MG63 (cell line): ENCODE measurements at regions not wholly inside any gene's neighbourhood (a gene's known extent, or its start where the extent isn't known, plus 50 kb on each side); places are given as distances from the start of the nearest gene placed in this dataset.

Experiments
- DNase-seq: peaks from one replicate; pipeline ENCODE4 v3.0.0-alpha.2; 2020
- H3K27me3 ChIP-seq: fragments of 250-450 bp; sonication (Bioruptor Pico); 2 replicates; pipeline ENCODE4 v1.5.1; 2020; ENCODE audit warnings: mild to moderate bottlenecking, moderate library complexity
- H3K36me3 ChIP-seq: fragments of 250-450 bp; sonication (Bioruptor Pico); 2 replicates; pipeline ENCODE4 v1.5.1; 2020; ENCODE audit warnings: mild to moderate bottlenecking, moderate library complexity
- H3K4me3 ChIP-seq: fragments of 250-450 bp; sonication (Bioruptor Pico); 2 replicates; pipeline ENCODE4 v1.5.1; 2020; ENCODE audit warnings: mild to moderate bottlenecking, moderate library complexity
- H3K9me3 ChIP-seq: fragments of 250-450 bp; sonication (Bioruptor Pico); 2 replicates; pipeline ENCODE4 v1.5.1; 2020; ENCODE audit warnings: mild to moderate bottlenecking, moderate library complexity

DNA sequence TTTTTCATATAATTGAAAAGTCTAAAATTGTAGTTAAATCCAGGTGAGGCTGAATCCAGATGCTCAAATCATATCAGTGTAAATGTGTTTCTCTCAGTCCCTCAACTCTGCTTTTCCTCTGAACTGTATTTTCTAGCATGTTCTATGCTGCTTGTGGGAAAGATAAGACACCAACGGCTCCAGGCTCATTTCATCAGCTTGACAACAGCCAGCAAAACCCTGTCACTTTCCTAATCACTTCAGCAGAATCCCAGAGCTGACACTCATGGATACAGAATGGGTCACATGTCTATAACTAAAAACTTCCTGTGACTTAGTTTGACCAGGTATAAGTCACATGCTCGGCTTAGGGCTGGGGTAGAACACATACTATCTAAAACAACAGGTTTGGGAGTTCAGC, 179.4 kb upstream of the ADRA1B start:
- no peak for DNase-seq
- H3K4me3 ChIP-seq = no peak overlapping the region
- H3K36me3 ChIP-seq = no peaks in the 10 kb centered on the region
- no peaks in the 10 kb centered on the region for H3K9me3 ChIP-seq
- H3K27me3 ChIP-seq = peaks cover 7% of the 10 kb centered on the region

DNA sequence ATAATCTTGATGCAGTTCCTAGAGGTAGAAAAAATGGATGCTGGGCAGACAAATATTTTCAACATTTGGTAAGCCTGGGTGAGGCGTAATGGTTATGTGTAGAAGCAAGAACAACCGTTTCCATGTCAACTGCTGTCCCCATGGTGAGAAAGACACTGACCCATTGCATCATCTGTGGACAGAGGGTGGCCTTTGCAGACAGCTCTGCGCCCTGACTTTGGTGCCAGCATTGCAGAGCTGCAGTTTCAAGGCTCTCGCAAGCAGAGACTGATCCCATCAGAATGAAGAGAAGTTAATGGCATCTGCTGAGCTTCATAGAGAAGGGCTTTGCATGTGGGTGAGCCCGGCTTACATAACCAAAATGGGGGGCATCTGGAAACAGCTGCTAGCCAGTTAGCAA, 179.0 kb upstream of the ADRA1B start:
- Histone ChIP-seq H3K36me3 (no peaks in the 10 kb centered on the region), H3K27me3 (peaks cover 7% of the 10 kb centered on the region), H3K4me3 (no peak overlapping the region), H3K9me3 (no peaks in the 10 kb centered on the region)
- no peak for DNase-seq

DNA sequence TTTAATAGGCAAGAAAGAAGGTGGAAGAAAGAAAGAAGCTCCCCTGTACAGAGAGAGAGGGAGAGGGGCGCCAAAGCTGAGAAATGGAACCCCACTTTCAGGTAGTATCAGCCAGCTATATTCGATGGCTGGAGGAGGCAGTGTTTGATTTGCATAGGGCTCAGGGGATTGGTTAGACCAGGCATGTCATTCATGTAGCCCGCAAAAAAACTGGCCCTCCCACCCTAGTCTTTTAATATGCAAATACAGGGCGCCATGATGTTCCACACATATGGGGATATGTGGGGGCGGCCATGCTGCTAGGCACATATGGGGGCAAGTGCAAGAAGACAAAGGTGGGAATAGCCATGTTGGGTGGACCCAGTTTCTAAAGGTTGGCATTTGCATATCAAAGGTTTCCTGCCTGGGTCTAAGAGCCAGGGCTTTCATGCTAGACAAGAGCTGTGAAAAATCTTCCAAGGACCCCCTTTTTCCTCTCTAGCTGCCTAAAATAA, 174.4 kb upstream of the ADRA1B start:
- no peak for DNase-seq
- Histone ChIP-seq H3K36me3 (no peaks in the 10 kb centered on the region), H3K4me3 (no peak overlapping the region), H3K9me3 (no peaks in the 10 kb centered on the region; the same call in 1 of the 2 replicates), H3K27me3 (peaks cover 7% of the 10 kb centered on the region)

DNA sequence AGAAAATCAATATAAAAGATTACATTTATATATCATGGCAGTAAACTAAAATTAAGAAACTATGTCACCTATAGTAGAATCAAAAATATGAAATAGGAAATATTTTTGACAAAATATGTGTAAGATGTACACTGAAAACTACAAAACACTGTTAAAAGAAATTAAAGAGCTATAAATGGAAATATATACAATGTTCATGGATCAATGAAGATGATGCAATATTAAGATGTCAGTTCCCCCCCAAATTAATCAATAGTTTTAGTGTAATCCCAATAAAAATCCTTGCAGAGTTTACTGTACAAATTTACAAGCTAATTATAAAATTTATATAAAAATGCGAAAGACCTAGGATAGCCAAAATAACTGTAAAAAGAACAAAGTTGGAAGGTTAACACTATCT, 173.0 kb upstream of the ADRA1B start:
- H3K4me3 ChIP-seq = no peak overlapping the region
- no peaks in the 10 kb centered on the region; the same call in 1 of the 2 replicates for H3K9me3 ChIP-seq
- H3K27me3 ChIP-seq = peaks cover 5% of the 10 kb centered on the region; the same call in 1 of the 2 replicates
- DNase-seq = no peak
- H3K36me3 ChIP-seq = no peaks in the 10 kb centered on the region

DNA sequence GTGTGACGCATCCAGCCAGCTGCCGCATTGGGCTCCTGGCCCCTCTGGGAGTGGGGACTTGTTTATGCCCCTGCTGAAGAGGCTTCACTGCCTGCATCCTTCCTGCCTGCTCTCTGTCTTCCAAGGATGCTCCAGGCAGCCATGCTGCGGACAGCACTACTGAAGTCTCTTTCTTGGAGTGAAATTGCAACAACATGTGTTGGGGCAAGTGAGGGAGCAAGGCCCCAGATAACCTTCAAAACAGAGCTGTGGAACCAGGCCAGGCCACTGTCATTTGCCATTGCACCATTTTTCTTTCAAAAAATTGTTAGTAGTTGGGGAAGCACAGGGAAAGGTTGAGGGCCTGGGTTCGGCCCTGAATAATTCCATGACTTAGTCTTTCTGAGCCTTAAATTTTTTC, 169.6 kb upstream of the ADRA1B start:
- no peak for DNase-seq
- Histone ChIP-seq H3K4me3 (no peak overlapping the region), H3K27me3 (no peaks in the 10 kb centered on the region), H3K9me3 (peaks cover 4% of the 10 kb centered on the region), H3K36me3 (no peaks in the 10 kb centered on the region)

DNA sequence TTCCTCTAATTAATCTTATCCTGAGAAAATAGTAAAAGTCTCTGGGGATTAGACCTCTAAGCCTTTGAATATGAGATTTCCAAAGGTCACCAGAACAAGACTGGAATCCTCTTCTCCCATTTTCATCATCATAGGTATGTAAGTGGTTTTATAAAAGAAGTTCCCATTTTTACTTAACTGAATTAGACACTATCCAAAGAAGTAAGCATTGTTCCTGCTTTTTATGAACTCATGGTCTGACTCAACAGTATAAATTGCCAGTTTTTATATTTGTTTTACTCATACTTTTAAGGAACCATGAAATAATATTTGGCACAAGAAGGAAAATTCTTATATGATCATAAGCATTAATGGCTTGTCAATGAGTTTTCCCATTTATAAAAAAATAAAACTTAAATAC, 167.1 kb upstream of the ADRA1B start:
- Histone ChIP-seq H3K27me3 (no peaks in the 10 kb centered on the region), H3K4me3 (no peak overlapping the region), H3K9me3 (peaks cover 6% of the 10 kb centered on the region), H3K36me3 (no peaks in the 10 kb centered on the region)
- no peak for DNase-seq

DNA sequence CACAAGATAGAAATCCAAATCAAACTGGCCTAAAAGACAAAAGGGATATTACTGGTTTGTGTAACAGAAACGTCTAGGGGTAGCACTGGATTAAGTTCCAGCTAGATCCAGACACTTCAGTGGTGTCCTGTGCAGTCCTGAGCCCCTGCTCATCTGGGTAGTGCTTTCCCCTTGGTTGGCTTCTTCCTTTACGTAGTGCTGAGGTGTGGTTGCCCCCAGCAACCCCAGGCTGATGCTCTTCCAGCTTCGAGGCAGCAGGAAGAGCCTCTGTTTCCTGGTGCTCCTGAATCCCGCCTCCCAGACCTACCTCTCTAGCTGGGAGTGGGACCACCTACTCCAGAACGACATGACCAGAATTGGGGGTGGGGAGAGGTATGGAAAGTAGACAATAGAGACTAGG, 166.1 kb upstream of the ADRA1B start:
- Histone ChIP-seq H3K36me3 (no peaks in the 10 kb centered on the region), H3K4me3 (no peak overlapping the region), H3K27me3 (no peaks in the 10 kb centered on the region), H3K9me3 (peaks cover 6% of the 10 kb centered on the region)
- DNase-seq = no peak

DNA sequence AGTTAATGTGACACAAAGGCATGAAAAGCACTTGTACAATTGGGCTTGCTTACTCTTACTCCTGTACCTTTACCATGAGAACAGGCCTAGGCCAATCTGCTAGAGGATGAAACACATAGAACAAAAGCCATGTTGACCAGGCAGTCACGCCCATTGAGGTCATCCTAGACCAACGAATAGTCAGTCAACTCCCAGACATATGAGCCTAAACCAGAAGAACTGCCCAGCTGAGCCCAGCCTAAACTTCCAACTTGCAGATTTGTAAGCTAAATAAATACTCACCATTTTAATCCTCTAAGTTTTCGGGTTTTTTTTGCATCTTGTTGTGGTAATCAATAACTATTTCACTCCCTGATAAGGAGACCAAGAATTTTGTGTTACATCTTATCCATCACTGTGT, 164.8 kb upstream of the ADRA1B start:
- Histone ChIP-seq H3K27me3 (no peaks in the 10 kb centered on the region), H3K9me3 (peaks cover 6% of the 10 kb centered on the region), H3K36me3 (no peaks in the 10 kb centered on the region), H3K4me3 (no peak overlapping the region)
- DNase-seq = no peak

DNA sequence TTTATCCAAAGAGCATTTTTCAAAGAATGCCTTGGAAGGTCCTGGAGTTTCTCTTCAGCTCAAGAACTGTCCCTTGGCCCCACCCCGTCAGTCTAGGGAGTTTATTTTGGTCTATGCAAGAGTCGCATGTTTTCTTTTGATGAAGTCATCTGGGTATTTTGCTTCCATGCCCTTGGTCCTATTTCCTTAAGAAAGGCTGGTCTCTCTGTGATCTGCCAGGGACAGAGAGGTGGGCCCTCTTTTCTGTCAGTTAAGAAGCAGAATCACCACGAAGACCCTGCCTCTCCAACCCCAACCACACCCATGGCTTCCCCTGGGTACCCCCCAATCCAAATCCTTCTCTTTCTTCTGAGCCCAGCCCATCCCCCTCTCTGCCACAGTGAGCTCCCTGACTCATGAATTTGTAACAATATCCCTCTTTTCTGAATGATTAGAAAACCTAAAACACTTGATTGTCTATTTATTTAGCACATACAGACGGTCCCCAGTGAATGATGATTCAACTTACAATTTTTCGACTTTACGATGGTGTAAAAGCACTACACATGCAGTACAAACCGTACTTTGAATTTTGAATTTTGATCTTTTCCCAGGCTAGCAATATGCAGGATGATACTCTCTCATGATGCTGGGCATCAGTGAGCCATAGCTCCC, 163.5 kb upstream of the ADRA1B start:
- Histone ChIP-seq H3K36me3 (no peaks in the 10 kb centered on the region), H3K27me3 (no peaks in the 10 kb centered on the region), H3K9me3 (peaks cover 6% of the 10 kb centered on the region), H3K4me3 (no peak overlapping the region)
- DNase-seq = peak; percentile 27

DNA sequence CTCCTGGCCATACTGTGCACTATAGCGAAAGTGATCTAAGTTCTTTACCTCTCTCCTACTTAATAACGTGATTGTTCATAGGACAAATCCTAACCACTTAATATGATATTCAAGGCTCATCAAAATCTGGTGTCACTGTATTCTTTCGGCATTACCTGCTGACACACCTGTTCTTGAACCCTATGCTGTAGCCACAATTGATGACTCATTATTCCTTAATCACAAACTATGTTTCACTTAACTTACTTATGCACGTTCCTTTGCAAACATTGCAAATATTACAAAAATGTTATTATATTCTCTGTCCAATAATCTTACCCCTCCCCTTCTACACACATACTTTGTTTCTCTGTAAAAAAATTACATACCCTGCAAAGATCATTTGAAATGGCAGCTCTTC, 158.1 kb upstream of the ADRA1B start:
- no peaks in the 10 kb centered on the region for H3K36me3 ChIP-seq
- no peaks in the 10 kb centered on the region for H3K27me3 ChIP-seq
- DNase-seq = no peak
- no peaks in the 10 kb centered on the region for H3K9me3 ChIP-seq
- no peak overlapping the region for H3K4me3 ChIP-seq

DNA sequence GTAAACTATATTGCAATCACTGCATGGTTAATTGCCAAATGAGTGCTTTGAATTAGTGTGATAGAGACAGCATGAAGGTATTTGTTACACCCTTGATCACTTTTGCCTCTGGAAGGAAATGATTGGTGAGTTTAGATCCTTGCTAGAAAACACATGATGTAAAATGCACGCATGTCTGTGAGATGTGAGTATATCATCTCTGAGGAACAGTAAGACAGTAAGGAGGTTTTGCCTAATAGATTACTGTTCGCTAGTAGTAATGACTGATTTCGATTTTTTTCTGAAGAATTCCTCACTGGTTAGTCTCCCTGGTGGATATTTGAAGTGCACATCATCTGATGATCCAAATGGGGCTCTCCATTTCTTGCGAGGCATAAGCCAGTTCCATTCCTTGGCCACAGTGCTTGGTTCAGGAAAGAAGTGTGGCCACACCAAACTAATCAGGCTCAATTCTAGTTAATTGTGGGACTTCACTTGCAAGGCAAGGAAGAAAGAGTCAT, 156.4 kb upstream of the ADRA1B start:
- no peak for DNase-seq
- Histone ChIP-seq H3K9me3 (no peaks in the 10 kb centered on the region), H3K27me3 (no peaks in the 10 kb centered on the region)

DNA sequence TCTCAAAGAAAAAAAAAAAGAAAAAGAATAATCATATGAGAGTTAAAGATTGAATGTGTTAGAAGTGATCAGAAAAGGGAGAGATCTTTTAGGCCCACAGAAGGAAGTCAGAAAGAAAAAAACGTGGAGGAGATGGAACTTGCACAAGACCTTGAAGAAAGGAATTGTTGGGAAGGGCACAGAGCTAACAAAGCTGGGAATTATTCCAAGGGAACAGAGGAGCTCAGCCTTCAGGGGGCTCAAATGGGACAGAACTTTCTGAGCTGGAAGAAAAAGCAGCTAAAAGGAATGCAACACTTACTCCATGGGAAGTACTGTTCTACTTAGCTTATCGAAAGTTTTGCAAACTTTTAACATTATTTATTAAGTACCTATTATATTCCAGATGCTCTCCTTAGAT, 153.4 kb upstream of the ADRA1B start:
- Histone ChIP-seq H3K4me3 (no peak overlapping the region), H3K9me3 (no peaks in the 10 kb centered on the region), H3K36me3 (no peaks in the 10 kb centered on the region), H3K27me3 (no peaks in the 10 kb centered on the region)
- DNase-seq = no peak

More for the DNA sequence above, 156.4 kb upstream of the ADRA1B start:
- H3K36me3 ChIP-seq = no peaks in the 10 kb centered on the region
- no peak overlapping the region for H3K4me3 ChIP-seq

DNA sequence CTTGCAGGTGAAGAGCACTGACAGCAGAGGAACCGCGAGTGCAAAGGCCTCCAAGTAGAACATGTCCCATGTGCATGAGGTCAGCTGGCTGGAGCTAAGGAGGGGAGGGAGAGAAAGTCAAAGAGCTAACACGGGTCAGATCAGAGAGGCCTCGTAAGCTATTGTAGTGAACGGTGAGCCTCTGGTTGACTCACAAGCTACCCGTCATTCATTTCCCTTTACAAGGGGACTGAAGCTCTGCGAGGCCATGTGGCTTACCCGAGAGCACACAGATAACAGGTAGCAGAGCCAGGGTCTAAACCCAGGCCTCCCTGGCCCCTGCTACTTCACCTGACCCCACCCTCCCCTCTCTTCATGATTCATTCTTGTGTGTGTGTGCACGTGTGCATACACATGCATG, 152.7 kb upstream of the ADRA1B start:
- H3K9me3 ChIP-seq = no peaks in the 10 kb centered on the region
- no peaks in the 10 kb centered on the region for H3K27me3 ChIP-seq
- H3K36me3 ChIP-seq = no peaks in the 10 kb centered on the region
- DNase-seq = no peak
- no peak overlapping the region for H3K4me3 ChIP-seq

DNA sequence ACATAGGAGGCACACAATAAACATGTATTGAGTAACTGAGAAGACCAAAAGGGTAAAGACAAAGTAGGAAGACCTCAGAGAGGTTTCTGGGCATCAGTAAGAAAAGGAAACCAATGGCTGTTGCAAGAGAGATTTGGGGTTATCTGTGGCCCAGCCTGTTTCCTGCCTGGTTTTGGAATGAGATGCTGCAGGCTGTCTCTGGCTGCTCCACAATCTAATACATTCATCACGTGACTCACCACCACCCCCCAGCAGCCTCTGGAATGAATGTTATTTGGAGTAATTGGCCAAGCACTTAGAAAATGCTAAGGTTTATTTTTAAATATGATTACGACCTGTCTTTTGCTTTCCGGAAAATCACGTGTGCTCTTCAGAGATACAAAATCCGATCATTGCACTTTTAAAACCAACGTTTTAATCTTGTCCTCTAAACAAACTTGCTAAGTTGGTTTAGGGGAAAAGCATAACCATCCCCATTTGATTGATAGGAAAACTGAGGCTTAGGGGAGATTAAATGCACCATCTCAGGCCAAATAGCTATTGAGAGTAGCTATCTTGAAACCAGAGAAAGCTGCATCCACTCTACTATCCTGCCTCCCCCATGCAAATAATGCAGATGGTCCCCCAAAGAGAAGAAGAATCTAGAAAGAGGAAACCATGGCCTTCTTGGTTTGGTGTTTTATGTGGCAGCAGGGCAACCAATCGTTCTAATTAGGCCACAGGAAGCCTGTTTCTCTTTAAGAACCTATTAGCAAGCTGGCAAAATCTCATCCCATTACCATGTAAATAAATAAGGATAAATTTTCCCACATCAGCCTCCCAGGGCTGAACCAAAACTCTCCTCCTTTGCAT, 151.8 kb upstream of the ADRA1B start:
- Histone ChIP-seq H3K36me3 (no peaks in the 10 kb centered on the region), H3K4me3 (no peak overlapping the region), H3K27me3 (no peaks in the 10 kb centered on the region), H3K9me3 (no peaks in the 10 kb centered on the region)
- DNase-seq = peak; percentile 72

DNA sequence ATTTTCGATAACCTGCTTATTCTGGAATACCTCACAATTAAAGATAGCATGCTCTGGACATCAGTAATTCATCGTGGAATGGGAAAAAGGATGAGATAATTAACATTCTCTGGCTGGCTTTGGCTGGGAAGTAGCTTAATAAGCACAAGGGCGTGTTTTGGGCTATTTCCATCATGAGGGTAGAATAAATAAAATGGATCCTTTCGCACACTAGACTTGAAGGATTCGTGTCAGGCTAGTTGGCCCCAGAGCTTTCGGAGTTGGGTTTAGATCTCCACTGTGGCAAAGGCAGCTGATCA, 151.2 kb upstream of the ADRA1B start:
- no peak for DNase-seq
- H3K9me3 ChIP-seq = no peaks in the 10 kb centered on the region
- H3K27me3 ChIP-seq = no peaks in the 10 kb centered on the region
- no peak overlapping the region for H3K4me3 ChIP-seq
- no peaks in the 10 kb centered on the region for H3K36me3 ChIP-seq

DNA sequence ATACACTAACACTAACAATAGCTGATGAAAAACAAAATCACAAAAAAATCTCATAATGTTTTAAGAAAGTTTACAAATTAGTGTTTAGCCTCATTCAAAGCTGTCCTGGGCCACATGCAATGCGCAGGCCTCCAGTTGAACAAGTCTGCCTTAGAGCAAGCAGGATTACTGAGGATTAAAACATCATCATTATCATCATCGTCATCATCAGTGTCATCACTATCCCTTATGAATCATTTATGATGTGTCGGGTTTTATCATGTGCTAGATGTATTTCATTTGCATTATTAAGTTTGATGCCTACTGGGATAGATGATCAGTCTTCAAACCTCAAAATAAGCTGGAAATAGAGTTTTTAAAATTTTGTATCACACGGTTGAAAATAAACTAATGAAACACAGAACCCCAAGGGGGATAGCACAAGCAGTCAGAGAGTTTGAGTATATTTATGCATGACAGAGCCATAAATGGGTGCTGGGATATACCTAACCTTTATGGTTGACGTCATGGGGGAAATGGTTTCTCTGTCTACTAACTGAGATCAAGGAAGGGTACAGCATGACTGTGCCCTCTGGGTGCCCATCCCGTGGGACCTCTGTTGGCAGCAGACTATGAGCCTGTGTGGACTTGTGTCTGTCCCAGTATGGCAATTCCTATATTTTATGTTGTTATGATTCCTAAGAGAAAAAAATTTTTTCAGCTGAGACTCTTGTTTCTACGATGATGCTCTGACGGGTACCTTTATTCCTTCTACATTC, 150.3 kb upstream of the ADRA1B start:
- no peaks in the 10 kb centered on the region for H3K27me3 ChIP-seq
- H3K9me3 ChIP-seq = no peaks in the 10 kb centered on the region
- H3K4me3 ChIP-seq = no peak overlapping the region
- no peak for DNase-seq
- H3K36me3 ChIP-seq = no peaks in the 10 kb centered on the region

DNA sequence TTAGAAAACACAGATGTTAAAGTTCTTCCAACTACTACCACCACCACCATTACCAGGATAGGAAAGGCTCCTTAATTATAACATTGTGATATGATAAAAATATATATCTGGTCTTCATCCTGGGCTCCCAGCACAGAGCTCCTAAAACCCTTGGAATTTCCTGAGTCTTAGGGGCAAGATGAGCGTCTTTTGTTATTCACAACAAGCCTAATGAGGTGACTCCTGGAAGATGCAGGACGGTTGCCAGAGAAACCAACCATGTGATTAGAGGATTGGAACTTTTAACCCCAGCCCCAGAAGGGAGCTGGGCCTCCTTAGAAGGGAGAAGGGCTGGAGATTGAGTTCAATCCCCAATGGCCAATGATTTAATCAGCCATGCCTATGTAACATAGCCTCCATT, 148.0 kb upstream of the ADRA1B start:
- H3K36me3 ChIP-seq = no peaks in the 10 kb centered on the region
- DNase-seq = peak; percentile 22
- no peaks in the 10 kb centered on the region for H3K9me3 ChIP-seq
- no peaks in the 10 kb centered on the region for H3K27me3 ChIP-seq
- no peak overlapping the region for H3K4me3 ChIP-seq
